PC-3 (cell line): ENCODE measurements at regions not wholly inside any gene's neighbourhood (a gene's known extent, or its start where the extent isn't known, plus 50 kb on each side); places are given as distances from the start of the nearest gene placed in this dataset.
A peak's percentile ranks its signal among the peaks of the same experiment; 100 is the strongest.

Experiments
- ATAC-seq: fragments of 200-7000 bp; cut with Tn5 transposase; 2 replicates; pipeline ENCODE4 v1.9.1; 2020; ENCODE audit warnings: mild to moderate bottlenecking, moderate library complexity
- BruUV-seq: library from RNA; stranded (reverse); fragments of 400-500 nt; replicated peaks from 2 replicates; lab custom pipeline; 2021; lab: Mats Ljungman, UMichigan
- CTCF ChIA-PET: fragments of 300-600 bp; sonication (Branson Sonifier 250); formaldehyde crosslinking; loops from one replicate; lab custom pipeline; 2022; ENCODE audit warnings: antibody characterized with exemption; lab: Charles Lee
- POLR2A ChIA-PET: fragments of 300-600 bp; sonication (Branson Sonifier 250); formaldehyde crosslinking; loops from one replicate; lab custom pipeline; 2022; ENCODE audit warnings: antibody characterized with exemption; ENCODE audit not compliant: unreplicated experiment; lab: Charles Lee
- DNase-seq: peaks from one replicate; pipeline ENCODE4 v3.0.0-alpha.2; 2015
- H2AFZ ChIP-seq: fragments of 300-600 bp; sonication (generic); 2 replicates; pipeline ENCODE4 v1.6.0; 2016; ENCODE audit warnings: antibody characterized with exemption, low read length
- H3F3A ChIP-seq: fragments of 300-600 bp; sonication (generic); one replicate; pipeline ENCODE4 v1.6.0; 2017; ENCODE audit warnings: antibody characterized with exemption, low read length, control low read depth, mild to moderate bottlenecking; ENCODE audit not compliant: unreplicated experiment
- H3K27ac ChIP-seq: fragments of 300-600 bp; sonication (generic); 2 replicates; pipeline ENCODE4 v1.5.1; 2016; ENCODE audit warnings: mild to moderate bottlenecking, low read length
- H3K27me3 ChIP-seq: fragments of 300-600 bp; sonication (generic); 2 replicates; pipeline ENCODE4 v1.6.1; 2016; ENCODE audit warnings: low read length, mixed read lengths
- H3K36me3 ChIP-seq: fragments of 300-600 bp; sonication (generic); 2 replicates; pipeline ENCODE4 v1.6.1; 2016; ENCODE audit warnings: low read depth, mixed run types, low read length, mixed read lengths
- H3K4me1 ChIP-seq: fragments of 300-600 bp; sonication (generic); 2 replicates; pipeline ENCODE4 v1.5.1; 2016; ENCODE audit warnings: low read length; ENCODE audit not compliant: insufficient read depth
- H3K4me2 ChIP-seq: fragments of 300-600 bp; sonication (generic); 2 replicates; pipeline ENCODE4 v1.6.0; 2016; ENCODE audit warnings: low read length
- H3K4me3 ChIP-seq: fragments of 300-600 bp; sonication (generic); 2 replicates; pipeline ENCODE4 v1.5.1; 2016; ENCODE audit warnings: mild to moderate bottlenecking, low read length, mixed read lengths
- H3K79me2 ChIP-seq: fragments of 300-600 bp; sonication (generic); 2 replicates; pipeline ENCODE4 v1.6.1; 2017; ENCODE audit warnings: low read length, mixed read lengths
- H3K9ac ChIP-seq: fragments of 300-600 bp; sonication (generic); 2 replicates; pipeline ENCODE4 v1.6.0; 2016; ENCODE audit warnings: mild to moderate bottlenecking, low read length
- H3K9me2 ChIP-seq: fragments of 300-600 bp; sonication (generic); replicated peaks from 2 replicates; pipeline ENCODE4 v1.6.1; 2016; ENCODE audit warnings: mixed run types, low read length, mixed read lengths
- H3K9me3 ChIP-seq: fragments of 300-600 bp; sonication (generic); 2 replicates; pipeline ENCODE4 v1.6.1; 2016; ENCODE audit warnings: low read length, mixed read lengths
- H4K20me1 ChIP-seq: fragments of 300-600 bp; sonication (generic); 2 replicates; pipeline ENCODE4 v1.6.1; 2016; ENCODE audit warnings: low read length, mixed read lengths
- EZH2 ChIP-seq: fragments of 300-600 bp; sonication (generic); IDR thresholded peaks from one replicate; pipeline ENCODE4 v1.6.1; 2017; ENCODE audit warnings: antibody characterized with exemption, mild to moderate bottlenecking, low read length; ENCODE audit not compliant: unreplicated experiment
- EZH2phosphoT487 ChIP-seq: fragments of 300-600 bp; sonication (generic); IDR thresholded peaks from 2 replicates; pipeline ENCODE4 v1.6.1; 2018; ENCODE audit warnings: mild to moderate bottlenecking, antibody characterized with exemption, low read length, borderline replicate concordance
- intact Hi-C: fragments of 100-400 bp; cut with micrococcal nuclease; formaldehyde crosslinking; loops from 2 replicates; pipeline ENCODE4 v1.9.0; 2023
- TF ChIP-seq, protein P1 (sequence below): fragments of 300-600 bp; sonication (generic); conservative IDR thresholded peaks from 2 replicates; pipeline ENCODE4 v1.5.1; 2017; ENCODE audit warnings: antibody characterized with exemption, low read depth, mild to moderate bottlenecking, low read length

DNA sequence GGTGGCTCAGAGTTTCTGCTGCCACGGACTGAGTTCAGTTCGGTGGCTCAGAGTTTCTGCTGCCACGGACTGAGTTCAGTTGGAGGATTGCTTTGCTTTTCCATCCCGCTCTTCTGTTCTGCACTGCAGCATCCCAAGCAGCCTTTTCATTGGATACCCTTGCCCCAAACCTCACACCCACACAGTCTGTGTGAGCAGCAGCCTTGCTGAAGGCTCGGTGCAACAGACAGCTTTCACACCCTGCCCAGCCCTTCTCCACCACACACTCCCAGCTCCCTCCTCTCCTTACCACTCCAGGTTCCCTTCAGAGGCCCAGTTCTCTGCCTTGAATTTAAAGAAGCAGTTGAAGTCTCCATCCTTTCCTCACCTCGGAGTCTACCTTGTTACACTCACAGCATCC, 52.5 kb upstream of the CHD6 start:
- intact Hi-C loops, result no loop called here
- H3K27me3 ChIP-seq, result peaks cover 54% of the 10 kb centered on the region
- H3K4me1 ChIP-seq, result no peaks in the 10 kb centered on the region
- no peaks in the 10 kb centered on the region for H3K79me2 ChIP-seq
- H3K36me3 ChIP-seq, result no peaks in the 10 kb centered on the region
- H3F3A ChIP-seq, result no peaks in the 10 kb centered on the region
- ChIA-PET POLR2A (no interaction called here), CTCF (no interaction called here)
- H4K20me1 ChIP-seq, result no peaks in the 10 kb centered on the region
- H3K4me3 ChIP-seq, result no peak overlapping the region
- H3K9ac ChIP-seq, result no peak overlapping the region
- TF ChIP-seq EZH2 (no peak), EZH2phosphoT487 (no peak)
- TF ChIP-seq, protein P1, sequence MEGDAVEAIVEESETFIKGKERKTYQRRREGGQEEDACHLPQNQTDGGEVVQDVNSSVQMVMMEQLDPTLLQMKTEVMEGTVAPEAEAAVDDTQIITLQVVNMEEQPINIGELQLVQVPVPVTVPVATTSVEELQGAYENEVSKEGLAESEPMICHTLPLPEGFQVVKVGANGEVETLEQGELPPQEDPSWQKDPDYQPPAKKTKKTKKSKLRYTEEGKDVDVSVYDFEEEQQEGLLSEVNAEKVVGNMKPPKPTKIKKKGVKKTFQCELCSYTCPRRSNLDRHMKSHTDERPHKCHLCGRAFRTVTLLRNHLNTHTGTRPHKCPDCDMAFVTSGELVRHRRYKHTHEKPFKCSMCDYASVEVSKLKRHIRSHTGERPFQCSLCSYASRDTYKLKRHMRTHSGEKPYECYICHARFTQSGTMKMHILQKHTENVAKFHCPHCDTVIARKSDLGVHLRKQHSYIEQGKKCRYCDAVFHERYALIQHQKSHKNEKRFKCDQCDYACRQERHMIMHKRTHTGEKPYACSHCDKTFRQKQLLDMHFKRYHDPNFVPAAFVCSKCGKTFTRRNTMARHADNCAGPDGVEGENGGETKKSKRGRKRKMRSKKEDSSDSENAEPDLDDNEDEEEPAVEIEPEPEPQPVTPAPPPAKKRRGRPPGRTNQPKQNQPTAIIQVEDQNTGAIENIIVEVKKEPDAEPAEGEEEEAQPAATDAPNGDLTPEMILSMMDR, result no peak
- no TSS peak for BruUV-seq
- no peak overlapping the region for H3K4me2 ChIP-seq
- no peaks in the 10 kb centered on the region for H3K9me2 ChIP-seq
- no peak overlapping the region for H2AFZ ChIP-seq
- no peak overlapping the region for H3K27ac ChIP-seq
- no peaks in the 10 kb centered on the region for H3K9me3 ChIP-seq
- DNase-seq, result no peak
- no peak for ATAC-seq

DNA sequence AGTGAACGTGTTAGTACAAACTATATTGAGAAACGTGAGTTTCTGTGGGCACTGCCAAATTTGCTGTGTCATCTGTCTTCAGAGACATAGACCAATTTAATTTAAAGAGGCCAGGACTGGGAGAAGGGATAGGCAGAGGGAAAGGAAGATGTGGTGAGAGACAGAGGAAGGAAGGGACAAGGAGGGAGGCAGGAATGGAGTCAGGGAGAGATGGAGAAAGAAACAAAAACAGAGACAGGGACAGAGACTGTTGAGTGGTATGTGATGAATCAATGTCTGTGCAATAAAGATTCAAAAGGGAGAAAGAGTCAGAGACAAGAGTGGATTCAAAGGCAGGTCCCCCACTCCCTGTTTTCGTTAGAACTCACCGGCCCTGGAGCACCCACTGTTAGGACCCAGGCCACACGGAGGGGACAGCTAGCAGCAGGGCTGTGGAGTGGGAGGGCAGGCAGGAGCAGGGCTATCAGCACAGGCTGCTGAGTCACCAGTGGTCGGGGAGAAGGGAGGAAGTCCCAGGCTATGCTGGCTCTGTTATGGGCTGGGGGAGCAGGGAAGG, 51.6 kb upstream of the CHD6 start:
- POLR2A ChIA-PET, result no interaction called here
- Histone ChIP-seq H4K20me1 (no peaks in the 10 kb centered on the region), H3K9me3 (no peaks in the 10 kb centered on the region), H3F3A (no peaks in the 10 kb centered on the region), H3K36me3 (no peaks in the 10 kb centered on the region), H3K4me1 (no peaks in the 10 kb centered on the region), H3K27ac (no peak overlapping the region), H3K4me2 (peak overlapping the region; percentile 10; the same call in 1 of the 2 replicates), H3K4me3 (no peak overlapping the region), H2AFZ (peak overlapping the region; percentile 36; the same call in 1 of the 2 replicates), H3K79me2 (no peaks in the 10 kb centered on the region), H3K27me3 (peaks cover 46% of the 10 kb centered on the region), H3K9ac (no peak overlapping the region), H3K9me2 (no peaks in the 10 kb centered on the region)
- ATAC-seq (no peak), DNase-seq (no peak)
- intact Hi-C loops, result no loop called here
- TF ChIP-seq, protein P1, result no peak
- TF ChIP-seq EZH2phosphoT487 (no peak), EZH2 (no peak)
- BruUV-seq, result no TSS peak
- CTCF ChIA-PET, result no interaction called here

DNA sequence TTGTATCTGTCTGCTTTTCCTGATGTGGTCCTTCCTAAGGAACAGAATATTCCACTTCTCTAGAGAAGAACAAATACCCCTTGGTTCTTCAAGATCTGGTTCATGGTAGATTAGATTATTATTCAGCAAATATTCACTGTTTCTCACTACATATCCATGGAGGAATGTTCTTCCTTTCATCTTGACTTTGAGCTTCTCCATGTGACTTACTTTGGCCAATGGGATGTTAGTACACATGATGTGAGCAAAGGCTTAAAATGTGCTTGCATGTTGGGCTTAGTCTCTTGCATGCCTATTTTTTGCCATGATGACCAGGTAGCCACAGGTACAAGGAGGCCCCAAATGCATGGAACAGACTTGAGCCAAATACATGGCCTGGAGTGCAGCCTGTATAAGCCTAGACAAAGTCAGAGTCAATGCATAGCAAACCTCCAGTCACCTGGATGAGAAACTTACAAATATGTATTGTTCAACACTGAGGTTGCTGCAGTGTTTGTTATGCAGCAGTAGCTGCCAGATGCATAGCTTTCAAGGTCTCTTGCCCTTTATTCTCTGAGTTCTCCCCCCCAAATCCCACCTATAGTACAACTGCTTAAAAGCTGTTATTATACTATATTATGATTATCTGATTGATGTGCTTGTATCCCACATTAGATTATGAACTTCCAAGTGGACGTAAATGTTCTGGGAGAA, 50.0 kb upstream of the CHD6 start:
- H3K9ac ChIP-seq, result no peak overlapping the region
- no peak overlapping the region for H3K4me2 ChIP-seq
- H3K27ac ChIP-seq, result no peak overlapping the region
- no peaks in the 10 kb centered on the region for H3K4me1 ChIP-seq
- H3K9me2 ChIP-seq, result no peaks in the 10 kb centered on the region
- no peaks in the 10 kb centered on the region for H3K9me3 ChIP-seq
- TF ChIP-seq EZH2phosphoT487 (no peak), EZH2 (no peak)
- TF ChIP-seq, protein P1, result no peak
- ATAC-seq, result no peak
- no peak overlapping the region for H3K4me3 ChIP-seq
- H3K36me3 ChIP-seq, result no peaks in the 10 kb centered on the region
- no peaks in the 10 kb centered on the region for H3F3A ChIP-seq
- H3K79me2 ChIP-seq, result no peaks in the 10 kb centered on the region
- H4K20me1 ChIP-seq, result no peaks in the 10 kb centered on the region
- DNase-seq, result no peak
- no peak overlapping the region for H2AFZ ChIP-seq
- H3K27me3 ChIP-seq, result peaks cover 39% of the 10 kb centered on the region
- POLR2A ChIA-PET, result no interaction called here
- CTCF ChIA-PET, result no interaction called here
- BruUV-seq, result no TSS peak
- intact Hi-C loops, result no loop called here
